GM23248 (cell line): ENCODE measurements at regions not wholly inside any gene's neighbourhood (a gene's known extent, or its start where the extent isn't known, plus 50 kb on each side); places are given as distances from the start of the nearest gene placed in this dataset.
"Not testable (repeated sequence)": the region's sequence is repeated elsewhere in the genome, so short reads cannot be mapped to it uniquely, and the experiment has no call there.

ENCODE experiments used
- EZH2 ChIP-seq: fragments of 200-600 bp; sonication (generic); IDR thresholded peaks from 2 replicates; pipeline ENCODE4 v1.6.1; 2018; ENCODE audit warnings: antibody characterized with exemption, mild to moderate bottlenecking; ENCODE audit not compliant: insufficient read depth, poor library complexity, severe bottlenecking
- EZH2phosphoT487 ChIP-seq: fragments of 200-600 bp; sonication (generic); IDR thresholded peaks from 2 replicates; pipeline ENCODE4 v1.6.1; 2018; ENCODE audit warnings: antibody characterized with exemption, moderate library complexity, mild to moderate bottlenecking, low read depth; ENCODE audit not compliant: insufficient read depth

- not testable (repeated sequence) for TF ChIP-seq EZH2phosphoT487, EZH2
Measured at GRCh38 chr16:52104993-52105392, 441.9 kb downstream of the TOX3 start.
